ENCODE measurements at regions not wholly inside any gene's neighbourhood (a gene's known extent, or its start where the extent isn't known, plus 50 kb on each side); places are given as distances from the start of the nearest gene placed in this dataset.

GRCh38 chr16:5852151-5852550 is 754.6 kb upstream of the EEF2KMT start:
- DNase-seq (ENCODE audit: low spot score) = no peak

DNA sequence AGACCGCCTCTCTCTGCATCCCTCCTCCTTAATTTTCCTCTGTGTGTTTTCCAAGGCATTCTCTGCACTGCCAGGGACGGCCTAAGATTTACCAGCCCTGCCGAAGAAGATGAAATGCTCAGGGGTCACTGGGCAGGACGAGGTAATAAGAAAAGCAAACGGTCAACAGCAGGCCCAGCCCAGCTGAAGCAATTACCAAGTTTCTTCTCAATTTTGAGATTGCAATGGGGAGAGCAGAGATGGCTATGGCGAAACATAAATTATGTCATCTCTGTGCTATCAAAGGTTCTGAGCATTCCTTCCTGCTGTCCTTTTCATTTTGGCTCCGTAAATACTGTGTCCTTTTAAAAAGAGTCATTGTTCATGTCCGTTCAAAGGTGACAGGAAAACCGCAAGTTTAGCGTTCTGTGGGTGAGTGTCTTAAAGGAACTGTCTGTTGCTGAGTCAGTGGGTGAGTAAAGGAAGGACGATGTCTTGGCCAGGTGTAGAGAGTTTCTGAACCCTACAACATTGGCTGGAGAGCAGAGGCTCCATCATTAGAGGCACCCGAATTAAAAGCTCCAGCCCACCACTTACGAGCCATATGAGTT is 753.9 kb upstream of the EEF2KMT start:
- no peak for DNase-seq (ENCODE audit: low spot score)

GRCh38 chr16:5850632-5851392 is 753.2 kb upstream of the EEF2KMT start:
- no peak for DNase-seq (ENCODE audit: low spot score)

- no peak for DNase-seq (ENCODE audit: low spot score)
Observed at GRCh38 chr16:5845046-5845445, 747.5 kb upstream of the EEF2KMT start.

GRCh38 chr16:5841974-5842373 is 744.4 kb upstream of the EEF2KMT start:
- DNase-seq (ENCODE audit: low spot score) = no peak

DNA sequence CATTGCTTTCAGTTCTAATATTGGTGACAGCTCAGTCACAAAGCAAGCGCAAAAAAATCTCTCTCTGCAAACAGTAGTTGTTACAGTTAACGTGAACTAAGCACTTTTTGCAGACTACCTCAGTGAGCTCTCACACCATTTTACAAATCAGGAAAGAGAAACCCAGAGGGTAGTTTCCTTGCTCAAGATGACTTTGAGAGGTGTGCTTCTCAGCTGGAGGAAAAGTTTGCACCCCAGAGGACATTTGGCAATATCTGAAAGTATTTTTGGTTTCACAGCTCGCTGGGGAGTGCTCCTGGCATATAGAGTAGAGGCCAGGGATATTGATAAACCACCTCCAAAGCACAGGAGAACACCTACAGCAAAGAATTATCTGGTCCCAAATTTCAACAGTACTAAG is 741.1 kb upstream of the EEF2KMT start:
- DNase-seq (ENCODE audit: low spot score) = no peak

- no peak for DNase-seq (ENCODE audit: low spot score)
Observed at GRCh38 chr16:5838071-5838470, 740.5 kb upstream of the EEF2KMT start.

DNA sequence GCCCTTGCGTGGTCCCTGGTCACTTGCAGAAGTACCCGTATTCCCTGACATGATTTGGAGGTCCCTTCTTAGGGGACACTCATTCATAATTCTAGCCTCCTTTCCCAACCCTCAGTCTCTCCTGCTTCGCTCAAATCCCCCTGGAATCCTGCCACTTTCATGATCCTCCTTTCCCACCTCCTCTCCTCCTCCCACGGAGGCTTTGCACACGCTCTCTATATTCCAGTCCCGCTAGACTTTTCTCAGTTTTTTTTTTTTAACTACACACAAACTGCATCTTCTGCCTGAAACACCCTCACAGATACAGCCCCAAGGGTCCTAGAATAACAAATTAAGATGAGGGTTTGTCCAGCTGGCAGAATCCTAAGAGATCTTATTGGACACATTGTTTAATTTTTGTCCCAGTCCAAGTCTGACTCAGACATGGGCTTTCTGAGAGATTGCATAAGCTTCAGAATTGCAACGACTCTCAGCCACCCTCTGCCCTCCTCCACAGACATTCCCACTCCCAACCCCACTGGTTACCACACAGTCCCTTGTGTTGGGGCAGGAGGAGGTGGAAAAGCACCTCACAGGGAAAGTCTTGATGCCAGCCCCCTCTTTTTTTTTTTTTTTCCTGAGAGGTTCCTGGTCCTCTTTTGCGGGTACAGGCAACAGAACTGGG is 739.5 kb upstream of the EEF2KMT start:
- DNase-seq (ENCODE audit: low spot score) = no peak

- DNase-seq (ENCODE audit: low spot score) = no peak
Observed at GRCh38 chr16:5835876-5836275, 738.3 kb upstream of the EEF2KMT start.

DNA sequence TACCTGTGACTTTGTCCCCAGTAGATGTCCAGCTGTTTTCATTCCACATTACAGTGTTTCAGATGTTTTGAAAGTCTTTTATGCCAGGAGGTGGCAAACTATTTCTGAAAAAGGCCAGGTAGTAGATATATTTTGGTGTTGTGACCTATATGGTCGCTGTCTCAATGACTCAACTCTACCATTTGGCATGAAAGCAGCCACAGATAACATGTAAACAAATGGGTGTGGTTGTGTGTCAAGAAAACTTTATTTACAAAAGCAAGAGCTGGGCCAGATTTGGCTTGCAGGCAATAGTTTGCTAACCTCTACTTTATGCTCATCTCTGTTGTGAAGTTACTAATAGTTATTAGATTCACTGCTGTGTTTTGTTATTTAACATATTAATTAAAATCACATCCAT is 728.7 kb upstream of the EEF2KMT start:
- no peak for DNase-seq (ENCODE audit: low spot score)

DNA sequence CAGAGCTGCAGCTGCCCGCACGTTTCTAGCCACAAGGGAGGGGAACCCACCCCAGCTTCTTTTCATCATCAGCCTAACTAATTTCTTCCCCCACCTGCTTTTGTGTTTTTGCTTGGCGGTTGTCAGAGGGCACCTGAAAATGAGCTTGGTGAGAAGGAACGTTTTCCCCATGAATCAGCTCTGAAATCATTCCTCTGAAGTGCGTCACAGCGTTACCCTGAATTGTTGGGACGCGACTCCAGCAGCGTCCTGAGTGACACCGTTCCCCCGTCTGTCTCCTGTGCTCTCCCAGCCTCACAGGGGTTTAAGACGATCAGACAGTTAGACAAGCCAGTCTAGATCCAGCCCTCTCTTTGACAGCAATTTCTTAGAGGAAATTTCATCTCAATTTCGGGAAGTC is 722.9 kb upstream of the EEF2KMT start:
- no peak for DNase-seq (ENCODE audit: low spot score)

DNA sequence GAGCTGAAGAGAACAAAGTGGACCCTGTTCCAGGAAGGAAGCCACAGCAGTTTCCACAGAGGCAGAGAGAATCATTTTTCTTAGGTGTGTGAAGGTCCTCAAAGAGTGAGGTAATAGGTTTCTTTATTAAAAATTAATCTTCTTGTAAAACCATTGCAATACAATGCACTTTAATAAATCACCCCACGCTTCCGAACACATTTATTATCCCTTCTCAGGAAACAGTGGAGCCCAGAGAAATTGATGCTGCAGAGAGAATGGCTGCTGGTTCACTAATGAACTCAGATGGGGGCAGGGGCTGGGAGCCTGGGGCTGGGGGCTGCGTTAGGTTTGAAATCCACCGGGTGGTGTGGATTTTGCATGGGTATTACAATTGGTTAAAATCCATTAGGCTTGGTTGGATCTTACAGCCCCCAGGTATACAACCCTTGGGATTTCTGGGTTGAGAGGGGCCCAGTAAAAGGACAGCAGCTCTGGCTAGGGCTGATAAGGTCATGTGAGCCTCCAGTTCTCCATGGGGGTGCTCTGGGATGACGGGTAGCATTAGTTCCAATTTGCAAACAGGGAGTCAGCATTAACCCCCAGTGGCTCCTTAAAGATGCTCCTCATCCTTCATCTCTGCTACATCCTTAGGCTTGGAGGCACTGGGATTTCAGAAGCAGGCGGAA is 718.1 kb upstream of the EEF2KMT start:
- no peak for DNase-seq (ENCODE audit: low spot score)

GRCh38 chr16:5801396-5801795 is 703.8 kb upstream of the EEF2KMT start:
- no peak for DNase-seq (ENCODE audit: low spot score)

GRCh38 chr16:5793556-5793955 is 696.0 kb upstream of the EEF2KMT start:
- no peak for DNase-seq (ENCODE audit: low spot score)

GRCh38 chr16:5791011-5791657 is 693.5 kb upstream of the EEF2KMT start:
- DNase-seq (ENCODE audit: low spot score) = no peak

- DNase-seq (ENCODE audit: low spot score) = no peak
Observed at GRCh38 chr16:5790512-5790911, 692.9 kb upstream of the EEF2KMT start.

- DNase-seq (ENCODE audit: low spot score) = no peak
Observed at GRCh38 chr16:5789033-5789432, 691.4 kb upstream of the EEF2KMT start.

- no peak for DNase-seq (ENCODE audit: low spot score)
Observed at GRCh38 chr16:5781436-5781835, 683.8 kb upstream of the EEF2KMT start.

GRCh38 chr16:5776876-5777275 is 679.3 kb upstream of the EEF2KMT start:
- DNase-seq (ENCODE audit: low spot score) = no peak

- no peak for DNase-seq (ENCODE audit: low spot score)
Observed at GRCh38 chr16:5775916-5776315, 678.3 kb upstream of the EEF2KMT start.

DNA sequence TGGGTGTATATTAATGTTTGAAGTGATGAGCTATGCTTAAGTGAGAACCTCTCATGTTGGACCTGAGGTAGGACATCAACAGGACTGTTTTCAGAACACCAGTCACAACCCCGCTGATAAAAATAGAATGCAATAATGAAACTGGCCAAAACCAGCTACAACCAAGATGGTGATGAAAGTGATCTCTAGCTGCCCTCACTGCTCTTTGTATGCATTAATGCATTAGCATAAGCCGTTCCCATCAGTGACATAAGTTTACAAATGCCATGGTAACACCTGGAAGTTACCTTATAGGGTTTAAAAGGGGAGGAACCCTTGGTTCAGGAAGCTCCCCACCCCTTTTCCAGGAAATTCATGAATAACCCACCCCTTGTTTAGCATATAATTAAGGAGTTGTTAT is 672.5 kb upstream of the EEF2KMT start:
- DNase-seq (ENCODE audit: low spot score) = no peak

DNA sequence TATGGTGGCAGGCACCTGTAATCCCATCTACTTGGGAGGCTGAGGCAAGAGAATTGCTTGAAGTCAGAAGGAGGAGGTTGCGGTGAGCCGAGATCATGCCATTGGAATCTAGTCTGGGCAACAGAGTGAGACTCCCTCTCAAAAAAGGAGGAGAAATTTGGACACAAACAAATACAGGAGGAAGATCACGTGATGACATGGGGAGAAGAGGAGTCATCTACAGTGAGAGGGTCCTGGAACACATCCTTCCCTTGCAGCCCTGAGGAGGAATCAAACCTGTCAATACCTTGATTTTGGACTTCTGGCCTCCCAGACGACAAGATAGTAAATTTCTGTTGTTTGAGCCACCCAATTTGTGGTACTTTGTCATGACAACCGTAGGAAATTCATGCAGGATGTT is 671.9 kb upstream of the EEF2KMT start:
- no peak for DNase-seq (ENCODE audit: low spot score)
